ENCODE measurements at regions not wholly inside any gene's neighbourhood (a gene's known extent, or its start where the extent isn't known, plus 50 kb on each side); places are given as distances from the start of the nearest gene placed in this dataset.

- WGBS, 3 donors, result 73 to 86% (median 83%) methylated on average over 2 of the region's 2 CpGs
- TF ChIP-seq EP300 (IDR thresholded peaks at IDR 0.05), result no peak
- no peak for TF ChIP-seq CTCF (IDR thresholded peaks at IDR 0.05)
- TF ChIP-seq POLR2A (IDR thresholded peaks at IDR 0.05), result no peak
- Histone ChIP-seq H3K4me1 (ENCODE audit: insufficient read depth) (no peaks in the 10 kb centered on the region), H3K9me3 (no peaks in the 10 kb centered on the region), H3K36me3 (no peaks in the 10 kb centered on the region), H3K27ac (no peak overlapping the region), H3K4me3 (no peak overlapping the region), H3K27me3 (no peaks in the 10 kb centered on the region)
- no peak for DNase-seq
- intact Hi-C loops (cut with DNase I), result no loop called here
Observed at GRCh38 chr6:88216182-88216581, 50.0 kb upstream of the CNR1 start.

Measured in ovary (tissue), 7 donors.